ENCODE measurements at regions not wholly inside any gene's neighbourhood (a gene's known extent, or its start where the extent isn't known, plus 50 kb on each side); places are given as distances from the start of the nearest gene placed in this dataset.
A peak's percentile ranks its signal among the peaks of the same experiment; 100 is the strongest.

DNA sequence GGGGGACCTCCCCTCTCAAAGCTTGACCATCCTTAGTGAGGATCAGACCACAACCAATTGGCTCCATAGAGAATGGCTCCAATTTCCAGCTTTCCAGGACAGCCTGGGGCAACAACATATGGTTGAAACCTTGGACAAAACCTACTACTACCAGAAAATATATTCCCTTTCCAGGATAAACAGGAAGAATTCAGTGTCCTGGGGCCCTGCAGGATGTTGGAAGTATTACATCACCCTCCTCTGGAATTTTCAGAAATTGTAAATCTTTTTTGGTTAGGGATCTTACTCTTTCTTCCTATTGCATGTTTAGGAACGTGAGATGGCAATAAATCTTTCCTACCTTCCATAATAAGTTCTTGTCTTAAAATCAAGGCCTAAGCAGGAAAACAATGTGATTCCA, 158.9 kb upstream of the MEIS1 start:
- CTCF ChIA-PET = interaction anchor here (0.6 to 0.7 kb wide), 2 partner anchors 20 to 637 kb away, joined by 4 read pairs; no protein-coding TSS in a partner anchor
- Histone ChIP-seq H3K4me3 (ENCODE audit: low read depth, low read length) (no peak overlapping the region), H3K4me1 (ENCODE audit: control insufficient read depth, insufficient read depth, low read length) (no peaks in the 10 kb centered on the region), H3K9me3 (ENCODE audit: control insufficient read depth, insufficient read depth, low read depth, low read length) (no peaks in the 10 kb centered on the region), H3K36me3 (ENCODE audit: control insufficient read depth in 2 of 2, insufficient read depth in 1 of 2, low read length in 2 of 2) (no peaks in the 10 kb centered on the region), H3K27ac (ENCODE audit: extremely low read depth, low read depth, low read length) (no peak overlapping the region)
- POLR2A ChIA-PET = no interaction called here
- TF ChIP-seq ZBTB20 (tag by site-specific recombination; IDR thresholded peaks at IDR 0.05) = peak; percentile 30; the same call in 1 of the 2 replicates
- TF ChIP-seq ZNF549 (tag by site-specific recombination; IDR thresholded peaks at IDR 0.05) = no peak
- no peak for TF ChIP-seq ZNF629 (tag by site-specific recombination; IDR thresholded peaks at IDR 0.05)

DNA sequence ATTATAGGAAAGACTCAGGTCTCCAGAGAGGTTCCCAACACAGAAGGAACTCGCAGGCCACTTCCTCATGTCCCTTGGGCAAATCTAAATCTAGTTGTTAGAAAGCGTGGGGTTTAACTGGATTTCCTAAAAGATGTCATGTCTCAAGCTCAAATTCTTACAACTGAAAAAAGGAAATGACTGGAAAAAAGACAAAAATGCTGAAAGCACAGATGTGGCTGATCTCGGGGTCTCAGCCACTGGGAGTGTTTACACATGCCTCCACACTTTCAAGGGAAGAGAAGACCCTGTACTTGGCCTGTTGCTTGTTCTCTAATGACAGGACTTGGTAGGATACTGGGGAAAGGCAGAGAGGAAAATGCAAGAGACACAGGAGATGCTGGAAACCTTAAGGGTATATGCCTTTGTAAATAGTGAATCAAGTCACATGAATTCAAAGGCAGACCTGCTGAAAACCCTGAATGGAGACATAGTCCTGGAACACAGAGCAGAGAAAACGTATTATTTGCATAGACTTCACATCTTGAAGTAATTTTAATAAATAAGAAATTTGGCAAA, 160.9 kb upstream of the MEIS1 start:
- Histone ChIP-seq H3K4me1 (ENCODE audit: control insufficient read depth, insufficient read depth, low read length) (no peaks in the 10 kb centered on the region), H3K36me3 (ENCODE audit: control insufficient read depth in 2 of 2, insufficient read depth in 1 of 2, low read length in 2 of 2) (no peaks in the 10 kb centered on the region), H3K27ac (ENCODE audit: extremely low read depth, low read depth, low read length) (no peak overlapping the region), H3K9me3 (ENCODE audit: control insufficient read depth, insufficient read depth, low read depth, low read length) (no peaks in the 10 kb centered on the region), H3K4me3 (ENCODE audit: low read depth, low read length) (no peak overlapping the region)
- POLR2A ChIA-PET = no interaction called here
- TF ChIP-seq ZNF529 (tag by site-specific recombination; IDR thresholded peaks at IDR 0.05; ENCODE audit: insufficient replicate concordance) = no peak
- no peak for TF ChIP-seq IKZF3 (tag by site-specific recombination; IDR thresholded peaks at IDR 0.05)
- TF ChIP-seq, protein P1, sequence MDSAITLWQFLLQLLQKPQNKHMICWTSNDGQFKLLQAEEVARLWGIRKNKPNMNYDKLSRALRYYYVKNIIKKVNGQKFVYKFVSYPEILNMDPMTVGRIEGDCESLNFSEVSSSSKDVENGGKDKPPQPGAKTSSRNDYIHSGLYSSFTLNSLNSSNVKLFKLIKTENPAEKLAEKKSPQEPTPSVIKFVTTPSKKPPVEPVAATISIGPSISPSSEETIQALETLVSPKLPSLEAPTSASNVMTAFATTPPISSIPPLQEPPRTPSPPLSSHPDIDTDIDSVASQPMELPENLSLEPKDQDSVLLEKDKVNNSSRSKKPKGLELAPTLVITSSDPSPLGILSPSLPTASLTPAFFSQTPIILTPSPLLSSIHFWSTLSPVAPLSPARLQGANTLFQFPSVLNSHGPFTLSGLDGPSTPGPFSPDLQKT (IDR thresholded peaks at IDR 0.05; ENCODE audit: borderline replicate concordance, low read depth, low read length) = no peak
- no peak for TF ChIP-seq ZNF549 (tag by site-specific recombination; IDR thresholded peaks at IDR 0.05)
- TF ChIP-seq ZNF654 (tag by site-specific recombination; IDR thresholded peaks at IDR 0.05; ENCODE audit: low read depth) = no peak
- no peak for TF ChIP-seq ZNF132 (tag by site-specific recombination; IDR thresholded peaks at IDR 0.05; ENCODE audit: borderline replicate concordance)
- no peak for TF ChIP-seq ZNF391 (tag by site-specific recombination; IDR thresholded peaks at IDR 0.05; ENCODE audit: borderline replicate concordance, low read depth)
- no peak for TF ChIP-seq ZNF777 (tag by site-specific recombination; IDR thresholded peaks at IDR 0.05; ENCODE audit: borderline replicate concordance)
- TF ChIP-seq ZNF354C (tag by site-specific recombination; IDR thresholded peaks at IDR 0.05; ENCODE audit: borderline replicate concordance, low read depth) = no peak
- no peak for TF ChIP-seq ZNF138 (tag by site-specific recombination; IDR thresholded peaks at IDR 0.05; ENCODE audit: borderline replicate concordance)
- no peak for TF ChIP-seq ZNF311 (tag by site-specific recombination; IDR thresholded peaks at IDR 0.05; ENCODE audit: borderline replicate concordance)
- TF ChIP-seq, protein P2, sequence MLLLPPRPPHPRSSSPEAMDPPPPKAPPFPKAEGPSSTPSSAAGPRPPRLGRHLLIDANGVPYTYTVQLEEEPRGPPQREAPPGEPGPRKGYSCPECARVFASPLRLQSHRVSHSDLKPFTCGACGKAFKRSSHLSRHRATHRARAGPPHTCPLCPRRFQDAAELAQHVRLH (tag by site-specific recombination; IDR thresholded peaks at IDR 0.05) = no peak
- TF ChIP-seq ZFHX2 (tag by site-specific recombination; conservative IDR thresholded peaks at IDR 0.05) = no peak
- TF ChIP-seq, protein P3, sequence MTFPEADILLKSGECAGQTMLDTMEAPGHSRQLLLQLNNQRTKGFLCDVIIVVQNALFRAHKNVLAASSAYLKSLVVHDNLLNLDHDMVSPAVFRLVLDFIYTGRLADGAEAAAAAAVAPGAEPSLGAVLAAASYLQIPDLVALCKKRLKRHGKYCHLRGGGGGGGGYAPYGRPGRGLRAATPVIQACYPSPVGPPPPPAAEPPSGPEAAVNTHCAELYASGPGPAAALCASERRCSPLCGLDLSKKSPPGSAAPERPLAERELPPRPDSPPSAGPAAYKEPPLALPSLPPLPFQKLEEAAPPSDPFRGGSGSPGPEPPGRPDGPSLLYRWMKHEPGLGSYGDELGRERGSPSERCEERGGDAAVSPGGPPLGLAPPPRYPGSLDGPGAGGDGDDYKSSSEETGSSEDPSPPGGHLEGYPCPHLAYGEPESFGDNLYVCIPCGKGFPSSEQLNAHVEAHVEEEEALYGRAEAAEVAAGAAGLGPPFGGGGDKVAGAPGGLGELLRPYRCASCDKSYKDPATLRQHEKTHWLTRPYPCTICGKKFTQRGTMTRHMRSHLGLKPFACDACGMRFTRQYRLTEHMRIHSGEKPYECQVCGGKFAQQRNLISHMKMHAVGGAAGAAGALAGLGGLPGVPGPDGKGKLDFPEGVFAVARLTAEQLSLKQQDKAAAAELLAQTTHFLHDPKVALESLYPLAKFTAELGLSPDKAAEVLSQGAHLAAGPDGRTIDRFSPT (tag by site-specific recombination; IDR thresholded peaks at IDR 0.05) = no peak
- no peak for TF ChIP-seq BCL11A (tag by site-specific recombination; IDR thresholded peaks at IDR 0.05; ENCODE audit: low read depth)
- TF ChIP-seq ZNF174 (tag by site-specific recombination; IDR thresholded peaks at IDR 0.05) = no peak
- TF ChIP-seq, protein P4, sequence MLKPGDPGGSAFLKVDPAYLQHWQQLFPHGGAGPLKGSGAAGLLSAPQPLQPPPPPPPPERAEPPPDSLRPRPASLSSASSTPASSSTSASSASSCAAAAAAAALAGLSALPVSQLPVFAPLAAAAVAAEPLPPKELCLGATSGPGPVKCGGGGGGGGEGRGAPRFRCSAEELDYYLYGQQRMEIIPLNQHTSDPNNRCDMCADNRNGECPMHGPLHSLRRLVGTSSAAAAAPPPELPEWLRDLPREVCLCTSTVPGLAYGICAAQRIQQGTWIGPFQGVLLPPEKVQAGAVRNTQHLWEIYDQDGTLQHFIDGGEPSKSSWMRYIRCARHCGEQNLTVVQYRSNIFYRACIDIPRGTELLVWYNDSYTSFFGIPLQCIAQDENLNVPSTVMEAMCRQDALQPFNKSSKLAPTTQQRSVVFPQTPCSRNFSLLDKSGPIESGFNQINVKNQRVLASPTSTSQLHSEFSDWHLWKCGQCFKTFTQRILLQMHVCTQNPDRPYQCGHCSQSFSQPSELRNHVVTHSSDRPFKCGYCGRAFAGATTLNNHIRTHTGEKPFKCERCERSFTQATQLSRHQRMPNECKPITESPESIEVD (tag by site-specific recombination; IDR thresholded peaks at IDR 0.05) = no peak
- CTCF ChIA-PET = interaction anchor here (0.6 kb wide), 1 partner anchor 275 kb away, joined by 3 read pairs; no protein-coding TSS in a partner anchor
